Type B pancreatic cell (in vitro differentiated cells): ENCODE measurements at regions not wholly inside any gene's neighbourhood (a gene's known extent, or its start where the extent isn't known, plus 50 kb on each side); places are given as distances from the start of the nearest gene placed in this dataset.
"Not testable (repeated sequence)": the region's sequence is repeated elsewhere in the genome, so short reads cannot be mapped to it uniquely, and the experiment has no call there.

Experiments used
- DNase-seq: peaks from one replicate; pipeline ENCODE4 v3.0.0; 2021; ENCODE audit warnings: mixed read lengths; ENCODE audit not compliant: unreplicated experiment; ENCODE audit errors: extremely low spot score
- H3K27ac Mint-ChIP-seq: 2 replicates; pipeline ENCODE4 v1.8.0; 2021; ENCODE audit warnings: mild to moderate bottlenecking, mixed read lengths
- H3K27me3 Mint-ChIP-seq: 2 replicates; pipeline ENCODE4 v1.8.0; 2021; ENCODE audit warnings: mixed read lengths
- H3K36me3 Mint-ChIP-seq: 2 replicates; pipeline ENCODE4 v1.8.0; 2021; ENCODE audit warnings: mixed read lengths
- H3K4me1 Mint-ChIP-seq: one replicate; pipeline ENCODE4 v1.8.0; 2021; ENCODE audit warnings: mixed read lengths; ENCODE audit not compliant: unreplicated experiment
- H3K4me3 Mint-ChIP-seq: 2 replicates; pipeline ENCODE4 v1.8.0; 2021; ENCODE audit warnings: mild to moderate bottlenecking, mixed read lengths
- H3K9me3 Mint-ChIP-seq: 2 replicates; pipeline ENCODE4 v1.8.0; 2021; ENCODE audit warnings: mixed read lengths
- CTCF ChIP-seq: fragments of 200-600 bp; sonication (generic); conservative IDR thresholded peaks from 2 replicates; pipeline ENCODE4 v1.5.0; 2021; ENCODE audit warnings: antibody characterized with exemption, mild to moderate bottlenecking

- no peak overlapping the region for H3K27ac Mint-ChIP-seq
- no peaks in the 10 kb centered on the region for H3K36me3 Mint-ChIP-seq
- DNase-seq = no peak
- H3K9me3 Mint-ChIP-seq = no peaks in the 10 kb centered on the region
- no peak for TF ChIP-seq CTCF
- H3K27me3 Mint-ChIP-seq = peaks cover 3% of the 10 kb centered on the region
- no peaks in the 10 kb centered on the region for H3K4me1 Mint-ChIP-seq
- no peak overlapping the region for H3K4me3 Mint-ChIP-seq
Measured at GRCh38 chr7:4486907-4487306, 195.2 kb upstream of the FOXK1 start.

DNA sequence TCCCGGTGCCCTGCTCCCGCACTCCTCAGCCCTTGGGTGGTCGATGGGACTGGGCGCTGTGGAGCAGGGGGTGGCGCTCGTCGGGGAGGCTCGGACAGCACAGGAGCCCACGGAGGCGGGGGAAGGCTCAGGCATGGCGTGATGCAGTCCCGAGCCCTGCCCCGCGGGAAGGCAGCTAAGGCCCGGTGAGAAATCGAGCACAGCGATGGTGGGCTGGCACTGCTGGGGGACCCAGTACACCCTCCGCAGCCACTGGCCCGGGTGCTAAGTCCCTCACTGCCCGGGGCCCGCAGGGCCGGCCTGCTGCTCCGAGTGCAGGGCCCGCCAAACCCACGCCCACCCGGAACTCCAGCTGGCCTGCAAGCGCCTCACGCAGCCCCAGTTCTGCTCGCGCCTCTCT lies 185.2 kb upstream of the FOXK1 start:
- not testable (repeated sequence) for H3K27me3 Mint-ChIP-seq, DNase-seq, H3K27ac Mint-ChIP-seq, H3K36me3 Mint-ChIP-seq, H3K4me1 Mint-ChIP-seq, H3K4me3 Mint-ChIP-seq
- peaks cover 11% of the 10 kb centered on the region for H3K9me3 Mint-ChIP-seq

DNA sequence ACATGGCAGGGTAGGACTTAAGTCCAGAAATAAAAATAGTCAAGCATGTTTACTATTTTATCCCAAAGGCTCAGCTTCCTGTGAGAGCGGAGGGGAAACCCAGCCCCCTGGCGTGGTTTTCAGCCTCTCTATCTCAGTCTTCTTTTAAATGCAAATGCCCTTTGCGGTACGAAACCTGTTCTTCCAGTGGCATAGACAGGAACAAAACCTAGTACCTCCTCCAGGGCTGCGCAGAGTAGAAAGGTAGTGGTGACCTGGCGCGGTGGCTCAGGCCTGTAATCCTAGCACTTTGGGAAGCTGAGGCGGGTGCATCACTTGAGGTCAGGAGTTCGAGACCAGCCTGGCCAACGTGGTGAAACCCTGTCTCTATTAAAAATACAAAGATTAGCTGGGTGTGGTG lies 181.3 kb upstream of the FOXK1 start:
- Mint-ChIP-seq H3K4me1 (no peaks in the 10 kb centered on the region), H3K27me3 (no peaks in the 10 kb centered on the region), H3K27ac (no peak overlapping the region), H3K4me3 (no peak overlapping the region), H3K9me3 (peaks cover 4% of the 10 kb centered on the region), H3K36me3 (no peaks in the 10 kb centered on the region)
- DNase-seq = no peak
- TF ChIP-seq CTCF = no peak

- not testable (repeated sequence) for H3K36me3 Mint-ChIP-seq, H3K4me3 Mint-ChIP-seq, H3K4me1 Mint-ChIP-seq, H3K27ac Mint-ChIP-seq, DNase-seq, H3K27me3 Mint-ChIP-seq, H3K9me3 Mint-ChIP-seq
Measured at GRCh38 chr7:4507886-4508285, 174.2 kb upstream of the FOXK1 start.

DNA sequence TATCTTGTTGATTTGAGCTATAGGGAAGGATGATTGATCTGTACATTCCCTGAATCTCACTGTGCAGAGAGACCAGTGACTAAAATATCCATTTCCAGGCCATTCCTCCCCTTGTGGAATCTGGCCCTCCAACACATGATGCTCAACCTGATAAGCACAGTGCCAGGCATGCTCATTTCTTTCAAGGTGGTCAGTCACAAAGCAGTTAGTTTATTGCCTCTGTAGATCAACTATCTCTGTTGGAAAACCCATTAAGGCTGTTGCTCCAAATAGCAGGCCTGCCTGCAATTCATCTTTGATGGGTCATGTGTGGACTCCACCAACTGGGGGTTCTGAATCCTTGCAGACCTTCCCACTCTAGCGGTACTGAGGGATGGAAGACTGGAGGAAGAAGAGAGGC lies 168.6 kb upstream of the FOXK1 start:
- Mint-ChIP-seq H3K36me3 (no peaks in the 10 kb centered on the region), H3K27me3 (no peaks in the 10 kb centered on the region), H3K4me3 (no peak overlapping the region), H3K27ac (no peak overlapping the region), H3K9me3 (peaks cover 19% of the 10 kb centered on the region), H3K4me1 (no peaks in the 10 kb centered on the region)
- no peak for TF ChIP-seq CTCF
- no peak for DNase-seq

GRCh38 chr7:4519819-4520520 lies 162.1 kb upstream of the FOXK1 start:
- no peak for TF ChIP-seq CTCF
- no peaks in the 10 kb centered on the region for H3K36me3 Mint-ChIP-seq
- DNase-seq = no peak
- no peak overlapping the region for H3K4me3 Mint-ChIP-seq
- peaks cover 11% of the 10 kb centered on the region for H3K9me3 Mint-ChIP-seq
- peaks cover 3% of the 10 kb centered on the region for H3K27me3 Mint-ChIP-seq
- no peaks in the 10 kb centered on the region for H3K4me1 Mint-ChIP-seq
- no peak overlapping the region for H3K27ac Mint-ChIP-seq

- H3K27me3 Mint-ChIP-seq = peaks cover 3% of the 10 kb centered on the region
- no peaks in the 10 kb centered on the region for H3K36me3 Mint-ChIP-seq
- no peaks in the 10 kb centered on the region for H3K9me3 Mint-ChIP-seq
- no peak for DNase-seq
- no peak overlapping the region for H3K4me3 Mint-ChIP-seq
- H3K4me1 Mint-ChIP-seq = no peaks in the 10 kb centered on the region
- H3K27ac Mint-ChIP-seq = no peak overlapping the region
- no peak for TF ChIP-seq CTCF
Measured at GRCh38 chr7:4523219-4523618, 158.9 kb upstream of the FOXK1 start.
